Gastrocnemius medialis (tissue), 4 donors: ENCODE measurements at regions not wholly inside any gene's neighbourhood (a gene's known extent, or its start where the extent isn't known, plus 50 kb on each side); places are given as distances from the start of the nearest gene placed in this dataset.

Source experiments
- ATAC-seq, 2 donors: fragments of 150-250 bp; one replicate each; pipeline ENCODE4 v1.9.1; 2016
- DNase-seq, 2 donors: peaks; one replicate each; pipeline ENCODE4 v3.0.0-alpha.2; 2019
- H3K27ac ChIP-seq, 4 donors: fragments of 200-600 bp; sonication (generic); 1 replicate in 1 of 4; 2 replicates in 3 of 4; pipeline ENCODE4 v1.5.1; 2016 to 2018; ENCODE audit warnings: mild to moderate bottlenecking in 2 of 4, moderate library complexity in 1 of 4
- H3K27me3 ChIP-seq, 3 donors: fragments of 200-600 bp; sonication (generic) in 2 of 3; 1 replicate in 1 of 3; 2 replicates in 2 of 3; pipeline versions ENCODE4 v1.5.1 to v1.6.0; 2016 to 2019; ENCODE audit warnings: mild to moderate bottlenecking in 1 of 3, moderate library complexity in 1 of 3
- H3K36me3 ChIP-seq, 2 donors: fragments of 200-600 bp; sonication (generic) in 1 of 2; one replicate each; pipeline ENCODE4 v1.5.1; 2017 to 2018
- H3K4me1 ChIP-seq, 2 donors: fragments of 200-600 bp; sonication (generic) in 1 of 2; one replicate each; pipeline ENCODE4 v1.5.1; 2016 to 2017; ENCODE audit warnings: mild to moderate bottlenecking in 2 of 2
- H3K4me3 ChIP-seq, 4 donors: fragments of 200-600 bp; sonication (generic) in 3 of 4; 1 replicate in 1 of 4; 2 replicates in 3 of 4; pipeline ENCODE4 v1.5.1; 2016 to 2019; ENCODE audit warnings: mild to moderate bottlenecking in 2 of 4
- H3K9me3 ChIP-seq, 3 donors: fragments of 200-600 bp; sonication (generic) in 2 of 3; 1 replicate in 1 of 3; 2 replicates in 2 of 3; pipeline ENCODE4 v1.5.1; 2016 to 2019
- POLR2A ChIP-seq, 2 donors: fragments of 450-650 bp; IDR thresholded peaks; one replicate each; pipeline ENCODE4 v1.6.1; 2017; ENCODE audit warnings: antibody characterized with exemption in 2 of 2, mild to moderate bottlenecking in 2 of 2, moderate library complexity in 2 of 2
- in situ Hi-C, 4 donors: fragments of 200-750 bp; cut with MboI; loops; one replicate each; pipeline versions ENCODE4 v1.15.0 to v1.8.0; 2017; ENCODE audit warnings: low sequenced_read_pairs in 4 of 4
- intact Hi-C: fragments of 100-400 bp; cut with DNase I; formaldehyde crosslinking; loops from one replicate; pipeline ENCODE4 v1.15.1; 2023; ENCODE audit warnings: low total_unique reads
- TF ChIP-seq, protein P1 (sequence below), 5 experiments: fragments of 450-650 bp in 3 of 5; fragments of 200-600 bp in 2 of 5; sonication (generic) in 2 of 5; IDR thresholded peaks in 4 of 5; conservative IDR thresholded peaks in 1 of 5; 1 replicate in 4 of 5; 2 replicates in 1 of 5; pipeline ENCODE4 v1.5.1; 2016 to 2019; ENCODE audit warnings: antibody characterized with exemption in 5 of 5, mild to moderate bottlenecking in 3 of 5, moderate library complexity in 3 of 5

DNA sequence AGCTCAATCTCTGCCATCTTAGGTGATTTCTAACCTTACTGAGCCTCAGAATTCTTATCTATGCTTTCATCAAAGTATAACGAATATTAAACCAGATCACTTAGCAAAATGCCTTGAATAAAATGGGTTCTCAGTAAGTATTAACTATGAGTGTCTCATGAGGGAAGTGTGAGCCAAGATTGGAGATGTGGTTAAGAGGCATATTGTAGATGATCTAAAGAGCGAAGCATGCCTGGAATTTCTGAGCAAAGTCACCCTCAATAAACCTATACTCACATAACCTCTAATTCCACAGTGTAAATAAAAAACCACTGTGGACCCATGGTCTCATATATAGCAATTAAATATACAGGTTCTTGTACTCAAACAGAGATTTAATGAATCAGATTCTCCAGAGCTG, 193.1 kb upstream of the FSCB start:
- in situ Hi-C loops, result no loop called here
- H3K27ac ChIP-seq, result no peak overlapping the region
- TF ChIP-seq, protein P1, sequence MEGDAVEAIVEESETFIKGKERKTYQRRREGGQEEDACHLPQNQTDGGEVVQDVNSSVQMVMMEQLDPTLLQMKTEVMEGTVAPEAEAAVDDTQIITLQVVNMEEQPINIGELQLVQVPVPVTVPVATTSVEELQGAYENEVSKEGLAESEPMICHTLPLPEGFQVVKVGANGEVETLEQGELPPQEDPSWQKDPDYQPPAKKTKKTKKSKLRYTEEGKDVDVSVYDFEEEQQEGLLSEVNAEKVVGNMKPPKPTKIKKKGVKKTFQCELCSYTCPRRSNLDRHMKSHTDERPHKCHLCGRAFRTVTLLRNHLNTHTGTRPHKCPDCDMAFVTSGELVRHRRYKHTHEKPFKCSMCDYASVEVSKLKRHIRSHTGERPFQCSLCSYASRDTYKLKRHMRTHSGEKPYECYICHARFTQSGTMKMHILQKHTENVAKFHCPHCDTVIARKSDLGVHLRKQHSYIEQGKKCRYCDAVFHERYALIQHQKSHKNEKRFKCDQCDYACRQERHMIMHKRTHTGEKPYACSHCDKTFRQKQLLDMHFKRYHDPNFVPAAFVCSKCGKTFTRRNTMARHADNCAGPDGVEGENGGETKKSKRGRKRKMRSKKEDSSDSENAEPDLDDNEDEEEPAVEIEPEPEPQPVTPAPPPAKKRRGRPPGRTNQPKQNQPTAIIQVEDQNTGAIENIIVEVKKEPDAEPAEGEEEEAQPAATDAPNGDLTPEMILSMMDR (IDR thresholded peaks at IDR 0.05 in 4 of 5, conservative IDR thresholded peaks at IDR 0.05 in 1 of 5), result no peak
- no peak for TF ChIP-seq POLR2A (IDR thresholded peaks at IDR 0.05)
- H3K9me3 ChIP-seq, result no peaks in the 10 kb centered on the region
- no peak for ATAC-seq
- no peak for DNase-seq
- intact Hi-C loops, result no loop called here
- no peaks in the 10 kb centered on the region for H3K36me3 ChIP-seq
- no peak overlapping the region for H3K4me3 ChIP-seq
- no peaks in the 10 kb centered on the region for H3K27me3 ChIP-seq
- H3K4me1 ChIP-seq, result no peaks in the 10 kb centered on the region

DNA sequence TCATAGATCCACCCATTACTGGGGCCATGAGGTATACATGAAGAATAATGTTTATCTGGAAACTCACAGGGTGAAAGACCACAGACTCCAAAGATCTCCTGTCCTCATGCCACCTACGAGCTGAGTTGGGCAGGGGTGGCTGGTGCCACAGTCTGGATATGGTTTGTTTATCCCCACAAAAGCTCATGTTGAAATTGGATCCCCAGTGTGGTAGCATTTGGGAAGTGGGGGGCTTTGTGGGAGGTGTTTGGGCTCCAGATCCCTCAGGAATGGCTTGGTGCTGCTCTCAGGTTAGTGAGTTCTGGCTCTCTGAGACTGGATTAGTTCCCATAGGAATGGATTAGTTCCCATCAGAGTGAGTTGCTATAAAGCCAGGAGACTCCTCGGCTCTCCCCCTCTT, 192.3 kb upstream of the FSCB start:
- intact Hi-C loops, result no loop called here
- Histone ChIP-seq H3K9me3 (no peaks in the 10 kb centered on the region), H3K4me1 (no peaks in the 10 kb centered on the region), H3K36me3 (no peaks in the 10 kb centered on the region), H3K27me3 (no peaks in the 10 kb centered on the region), H3K27ac (no peak overlapping the region), H3K4me3 (no peak overlapping the region)
- in situ Hi-C loops, result no loop called here
- TF ChIP-seq, protein P1 (IDR thresholded peaks at IDR 0.05 in 4 of 5, conservative IDR thresholded peaks at IDR 0.05 in 1 of 5), result no peak
- TF ChIP-seq POLR2A (IDR thresholded peaks at IDR 0.05), result no peak
- ATAC-seq (no peak), DNase-seq (no peak)

DNA sequence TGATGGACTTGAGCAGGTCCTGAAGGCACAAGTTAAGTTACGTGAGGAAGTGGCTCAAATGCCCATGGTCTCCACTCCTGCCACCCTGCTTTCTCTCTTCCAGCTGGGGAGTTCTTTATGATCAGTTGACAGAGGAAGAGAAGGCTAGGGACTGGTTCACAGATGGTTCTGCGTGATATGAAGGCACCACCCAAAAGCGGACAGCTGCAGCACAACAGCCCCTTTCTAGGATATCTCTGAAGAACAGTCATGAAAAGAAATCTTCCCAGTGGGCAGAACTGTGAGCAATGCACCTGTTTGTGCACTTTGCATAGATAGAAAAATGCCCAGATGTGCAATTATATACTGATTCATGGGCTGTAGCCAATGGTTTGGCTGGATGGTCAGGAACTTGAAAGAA, 162.4 kb upstream of the FSCB start:
- ATAC-seq, result no peak
- no peaks in the 10 kb centered on the region for H3K4me1 ChIP-seq
- no peak for TF ChIP-seq POLR2A (IDR thresholded peaks at IDR 0.05)
- TF ChIP-seq, protein P1 (IDR thresholded peaks at IDR 0.05 in 4 of 5, conservative IDR thresholded peaks at IDR 0.05 in 1 of 5), result no peak
- in situ Hi-C loops (no loop called here), intact Hi-C loops (no loop called here)
- H3K27me3 ChIP-seq, result no peaks in the 10 kb centered on the region
- no peak overlapping the region for H3K27ac ChIP-seq
- H3K9me3 ChIP-seq, result no peaks in the 10 kb centered on the region
- no peak for DNase-seq
- no peaks in the 10 kb centered on the region for H3K36me3 ChIP-seq
- no peak overlapping the region for H3K4me3 ChIP-seq

DNA sequence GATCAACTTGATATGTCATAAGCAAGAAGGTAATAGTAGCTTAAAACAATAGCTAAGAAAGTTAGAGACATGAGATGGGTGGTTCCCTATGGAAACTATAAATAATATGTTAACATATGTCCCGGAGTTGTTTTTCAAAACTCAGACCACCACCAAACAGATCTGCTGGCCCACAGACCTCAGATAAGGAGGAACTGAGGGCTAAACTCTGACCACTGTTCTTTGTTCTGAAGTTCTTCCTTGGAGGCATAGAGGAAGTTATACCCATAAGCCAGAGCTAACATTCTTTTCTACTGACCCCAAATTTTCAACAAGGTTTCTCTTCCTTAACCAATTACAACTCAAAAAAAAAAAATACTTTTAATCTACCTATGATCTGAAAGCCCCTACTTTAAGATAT, 156.1 kb upstream of the FSCB start:
- no peaks in the 10 kb centered on the region for H3K36me3 ChIP-seq
- in situ Hi-C loops, result no loop called here
- no peaks in the 10 kb centered on the region for H3K4me1 ChIP-seq

More for the DNA sequence above, 156.1 kb upstream of the FSCB start:
- TF ChIP-seq, protein P1 (IDR thresholded peaks at IDR 0.05 in 4 of 5, conservative IDR thresholded peaks at IDR 0.05 in 1 of 5), result no peak
- TF ChIP-seq POLR2A (IDR thresholded peaks at IDR 0.05), result no peak
- DNase-seq, result no peak
- no peak overlapping the region for H3K4me3 ChIP-seq
- ATAC-seq, result no peak
- intact Hi-C loops, result no loop called here
- H3K27me3 ChIP-seq, result no peaks in the 10 kb centered on the region
- no peak overlapping the region for H3K27ac ChIP-seq
- H3K9me3 ChIP-seq, result no peaks in the 10 kb centered on the region
